Mucosa of rectum (tissue), 2 donors: ENCODE measurements at regions not wholly inside any gene's neighbourhood (a gene's known extent, or its start where the extent isn't known, plus 50 kb on each side); places are given as distances from the start of the nearest gene placed in this dataset.
"Not testable (repeated sequence)": the region's sequence is repeated elsewhere in the genome, so short reads cannot be mapped to it uniquely, and the experiment has no call there.

Experiments used
- H3K27ac ChIP-seq, 2 donors: one replicate each; pipeline ENCODE4 v1.7.0; 2013; ENCODE audit warnings: inconsistent platforms in 2 of 2, low read depth in 2 of 2, low read length in 2 of 2
- H3K27me3 ChIP-seq, 2 donors: one replicate each; pipeline ENCODE4 v1.7.0; 2013; ENCODE audit warnings: low read length in 2 of 2; ENCODE audit not compliant: control insufficient read depth in 2 of 2, insufficient read depth in 2 of 2
- H3K36me3 ChIP-seq, 2 donors: one replicate each; pipeline ENCODE4 v1.7.0; 2013; ENCODE audit warnings: low read length in 2 of 2; ENCODE audit not compliant: control insufficient read depth in 2 of 2, insufficient read depth in 2 of 2
- H3K4me1 ChIP-seq, 2 donors: one replicate each; pipeline ENCODE4 v1.7.0; 2013; ENCODE audit warnings: low read length in 2 of 2, mild to moderate bottlenecking in 1 of 2; ENCODE audit not compliant: control insufficient read depth in 2 of 2, insufficient read depth in 2 of 2
- H3K4me3 ChIP-seq, 2 donors: one replicate each; pipeline ENCODE4 v1.7.0; 2013; ENCODE audit warnings: low read length in 2 of 2
- H3K9ac ChIP-seq, 2 donors: one replicate each; pipeline ENCODE4 v1.7.0; 2013; ENCODE audit warnings: low read length in 2 of 2, low read depth in 1 of 2, mild to moderate bottlenecking in 1 of 2
- H3K9me3 ChIP-seq, 2 donors: one replicate each; pipeline ENCODE4 v1.7.0; 2013; ENCODE audit warnings: low read length in 2 of 2; ENCODE audit not compliant: control insufficient read depth in 2 of 2
- donor health status: healthy.
- donor health status: Normal muscosa, but diverticular disease.

DNA sequence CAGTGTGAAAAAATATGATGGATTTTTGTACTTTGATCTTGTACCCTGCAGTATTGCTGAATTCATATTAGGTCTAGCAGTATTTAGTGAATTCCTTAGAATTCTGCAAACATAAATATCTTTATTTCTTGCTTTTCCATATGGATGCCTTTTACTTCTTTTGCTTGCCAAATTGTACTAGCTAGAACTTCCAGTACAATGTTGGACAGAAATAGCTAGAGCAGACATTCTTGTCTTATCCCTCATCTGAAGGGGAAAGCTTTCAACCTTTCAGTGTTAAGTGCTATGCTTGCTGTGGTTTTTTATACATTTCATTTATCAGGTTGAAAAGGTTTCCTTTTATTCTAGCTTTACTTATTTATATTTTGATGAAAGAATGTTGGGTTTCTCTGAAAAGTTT is 1321.9 kb upstream of the CHAC2 start:
- Histone ChIP-seq H3K27ac (no peak overlapping the region), H3K36me3 (no peaks in the 10 kb centered on the region), H3K9ac (no peak overlapping the region), H3K4me3 (no peak overlapping the region), H3K4me1 (no peaks in the 10 kb centered on the region), H3K27me3 (no peaks in the 10 kb centered on the region), H3K9me3 (no peaks in the 10 kb centered on the region)

GRCh38 chr2:52431352-52431760 is 1336.2 kb upstream of the CHAC2 start:
- Histone ChIP-seq H3K4me3 (no peak overlapping the region), H3K27ac (no peak overlapping the region), H3K9ac (no peak overlapping the region), H3K36me3 (no peaks in the 10 kb centered on the region), H3K9me3 (no peaks in the 10 kb centered on the region), H3K4me1 (no peaks in the 10 kb centered on the region), H3K27me3 (no peaks in the 10 kb centered on the region)

DNA sequence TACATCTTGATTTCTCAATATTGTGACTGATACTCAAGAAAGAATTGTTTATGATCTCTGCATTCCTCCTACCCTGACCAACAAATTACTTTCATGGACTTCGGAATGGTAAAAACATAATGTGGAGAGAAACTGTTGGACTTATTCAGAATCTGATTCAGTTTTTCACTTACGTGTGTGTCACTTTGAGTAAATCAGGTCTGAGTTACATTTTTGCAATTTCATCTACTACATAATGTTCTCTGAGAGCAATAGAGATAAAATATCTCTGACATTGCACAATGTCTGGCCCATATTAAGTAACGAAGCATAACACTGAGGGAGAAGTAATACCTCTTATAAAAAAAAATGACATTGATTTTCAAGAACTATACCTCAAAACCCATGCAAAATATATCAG is 1337.9 kb upstream of the CHAC2 start:
- Histone ChIP-seq H3K4me1 (no peaks in the 10 kb centered on the region), H3K9ac (no peak overlapping the region), H3K27me3 (no peaks in the 10 kb centered on the region), H3K9me3 (no peaks in the 10 kb centered on the region), H3K27ac (no peak overlapping the region), H3K4me3 (no peak overlapping the region), H3K36me3 (no peaks in the 10 kb centered on the region)

- no peaks in the 10 kb centered on the region for H3K4me1 ChIP-seq
- no peak overlapping the region for H3K9ac ChIP-seq
- H3K27ac ChIP-seq = no peak overlapping the region
- H3K9me3 ChIP-seq = no peaks in the 10 kb centered on the region
- no peaks in the 10 kb centered on the region for H3K27me3 ChIP-seq
- H3K36me3 ChIP-seq = no peaks in the 10 kb centered on the region
- no peak overlapping the region for H3K4me3 ChIP-seq
These were observed 1338.4 kb upstream of the CHAC2 start for GRCh38 chr2:52429171-52429570.

- H3K4me1 ChIP-seq = no peaks in the 10 kb centered on the region
- H3K27ac ChIP-seq = no peak overlapping the region
- H3K27me3 ChIP-seq = no peaks in the 10 kb centered on the region
- no peak overlapping the region for H3K4me3 ChIP-seq
- no peak overlapping the region for H3K9ac ChIP-seq
- H3K9me3 ChIP-seq = no peaks in the 10 kb centered on the region
- no peaks in the 10 kb centered on the region for H3K36me3 ChIP-seq
These were observed 1339.4 kb upstream of the CHAC2 start for GRCh38 chr2:52428224-52428623.

- H3K4me1 ChIP-seq = no peaks in the 10 kb centered on the region
- no peak overlapping the region for H3K9ac ChIP-seq
These were observed 1343.9 kb upstream of the CHAC2 start for GRCh38 chr2:52423655-52424054.

GRCh38 chr2:52423111-52423510 is 1344.5 kb upstream of the CHAC2 start:
- H3K9ac ChIP-seq = no peak overlapping the region
- H3K4me3 ChIP-seq = no peak overlapping the region
- no peaks in the 10 kb centered on the region for H3K27me3 ChIP-seq
- H3K4me1 ChIP-seq = no peaks in the 10 kb centered on the region
- no peaks in the 10 kb centered on the region for H3K9me3 ChIP-seq
- H3K36me3 ChIP-seq = no peaks in the 10 kb centered on the region
- H3K27ac ChIP-seq = no peak overlapping the region

More at GRCh38 chr2:52423655-52424054, 1343.9 kb upstream of the CHAC2 start:
- Histone ChIP-seq H3K4me3 (no peak overlapping the region), H3K27me3 (no peaks in the 10 kb centered on the region), H3K27ac (no peak overlapping the region), H3K9me3 (no peaks in the 10 kb centered on the region), H3K36me3 (no peaks in the 10 kb centered on the region)

DNA sequence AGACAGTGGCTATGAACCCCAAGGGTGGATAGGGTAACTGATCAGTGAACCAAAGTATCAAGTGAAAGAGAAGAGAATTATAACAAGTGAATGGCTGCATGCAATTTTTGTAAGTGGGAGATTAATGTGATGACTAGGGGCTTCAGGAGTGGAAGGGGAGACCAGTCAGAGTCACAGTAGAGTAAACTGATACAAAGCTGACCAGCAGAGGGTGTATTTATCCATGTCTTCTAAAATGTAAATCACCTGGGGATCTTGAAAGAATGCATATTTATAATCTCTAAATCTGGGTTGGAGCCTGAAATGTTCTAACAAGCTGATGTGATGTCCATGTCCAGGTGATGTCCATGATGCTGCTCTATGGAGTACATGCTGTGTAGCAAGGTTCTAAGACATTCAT is 1351.3 kb upstream of the CHAC2 start:
- no peak overlapping the region for H3K9ac ChIP-seq
- no peaks in the 10 kb centered on the region for H3K4me1 ChIP-seq
- no peak overlapping the region for H3K4me3 ChIP-seq
- H3K9me3 ChIP-seq = peaks cover 0 to 2% of the 10 kb centered on the region in 2 donors
- H3K27me3 ChIP-seq = no peaks in the 10 kb centered on the region
- H3K36me3 ChIP-seq = no peaks in the 10 kb centered on the region
- H3K27ac ChIP-seq = no peak overlapping the region

DNA sequence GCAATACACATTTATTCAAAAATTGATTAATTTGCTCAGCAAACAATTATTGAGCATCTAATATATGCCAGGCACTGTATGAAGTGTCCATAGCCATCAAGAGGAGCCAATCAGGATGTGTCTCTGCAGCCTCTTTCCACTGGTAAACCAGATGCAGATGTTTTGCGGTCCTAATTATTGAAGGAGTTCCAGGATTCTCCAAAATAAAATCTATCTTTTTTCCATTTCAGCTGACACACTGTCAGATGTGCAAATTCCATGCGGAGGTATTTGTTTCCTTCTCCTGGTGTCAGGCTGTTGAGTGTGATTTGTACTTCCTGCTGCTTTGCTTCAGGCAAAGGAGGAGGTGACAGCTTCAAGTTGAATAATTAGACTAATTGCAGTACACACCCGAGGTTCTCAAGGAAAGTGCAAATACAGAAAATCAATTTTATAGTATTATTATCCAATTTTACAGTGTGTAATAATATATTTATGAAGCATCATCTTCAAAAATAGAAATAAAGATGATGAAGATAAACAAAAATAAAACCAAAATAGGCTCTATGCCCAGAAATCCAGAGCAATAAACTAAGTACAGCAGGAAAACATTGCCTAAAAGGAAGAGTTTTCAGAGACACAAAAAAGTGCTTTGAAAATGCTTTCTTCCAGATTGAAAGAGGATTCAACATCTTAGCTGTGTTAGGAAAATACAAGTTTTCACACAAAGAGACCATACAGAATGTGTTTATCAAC is 1352.9 kb upstream of the CHAC2 start:
- Histone ChIP-seq H3K27me3 (no peaks in the 10 kb centered on the region), H3K4me1 (no peaks in the 10 kb centered on the region), H3K27ac (no peak overlapping the region), H3K9ac (no peak overlapping the region), H3K9me3 (peaks cover 0 to 2% of the 10 kb centered on the region in 2 donors), H3K4me3 (no peak overlapping the region), H3K36me3 (no peaks in the 10 kb centered on the region)

DNA sequence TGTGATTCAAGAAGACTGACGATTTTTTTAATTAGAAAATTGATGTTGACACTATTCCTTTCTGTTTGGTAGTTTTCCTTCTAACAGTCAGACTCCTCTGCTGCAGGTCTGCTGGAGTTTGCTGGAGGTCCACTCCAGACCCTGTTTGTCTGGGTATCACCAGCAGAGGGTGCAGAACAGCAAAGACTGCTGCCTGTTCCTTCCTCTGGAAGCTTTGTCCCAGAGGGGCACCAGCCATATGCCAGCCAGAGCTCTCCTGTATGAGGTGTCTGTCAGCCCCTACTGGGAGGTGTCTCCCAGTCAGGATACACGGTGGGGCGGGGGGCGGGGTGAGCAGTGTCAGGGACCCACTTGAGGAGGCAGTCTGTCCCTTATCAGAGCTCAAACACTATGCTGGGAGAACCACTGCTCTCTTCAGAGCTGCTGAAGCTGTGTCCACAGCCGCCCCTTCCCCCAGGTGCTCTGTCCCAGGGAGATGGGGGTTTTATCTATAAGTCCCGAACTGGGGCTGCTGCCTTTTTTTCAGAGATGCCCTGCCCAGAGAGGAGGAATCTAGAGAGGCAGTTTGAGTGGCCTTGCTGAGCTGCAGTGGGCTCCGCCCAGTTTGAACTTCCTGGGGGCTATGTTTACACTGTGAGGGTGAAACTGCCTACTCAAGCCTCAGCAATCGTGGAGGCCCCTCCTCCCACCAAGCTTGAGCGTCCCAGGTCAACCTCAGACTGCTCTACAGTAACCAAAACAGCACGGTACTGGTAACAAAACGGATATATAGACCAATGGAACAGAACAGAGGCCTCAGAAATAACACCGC is 1358.1 kb upstream of the CHAC2 start:
- not testable (repeated sequence) for H3K27me3 ChIP-seq, H3K27ac ChIP-seq, H3K9me3 ChIP-seq, H3K4me1 ChIP-seq, H3K9ac ChIP-seq, H3K4me3 ChIP-seq, H3K36me3 ChIP-seq
